Pulmonary artery endothelial cell (primary cell): ENCODE measurements at regions not wholly inside any gene's neighbourhood (a gene's known extent, or its start where the extent isn't known, plus 50 kb on each side); places are given as distances from the start of the nearest gene placed in this dataset.

Experiments used
- DNase-seq: peaks from one replicate; pipeline ENCODE4 v3.0.0-alpha.2; 2011; ENCODE audit warnings: low read depth, low spot score

DNA sequence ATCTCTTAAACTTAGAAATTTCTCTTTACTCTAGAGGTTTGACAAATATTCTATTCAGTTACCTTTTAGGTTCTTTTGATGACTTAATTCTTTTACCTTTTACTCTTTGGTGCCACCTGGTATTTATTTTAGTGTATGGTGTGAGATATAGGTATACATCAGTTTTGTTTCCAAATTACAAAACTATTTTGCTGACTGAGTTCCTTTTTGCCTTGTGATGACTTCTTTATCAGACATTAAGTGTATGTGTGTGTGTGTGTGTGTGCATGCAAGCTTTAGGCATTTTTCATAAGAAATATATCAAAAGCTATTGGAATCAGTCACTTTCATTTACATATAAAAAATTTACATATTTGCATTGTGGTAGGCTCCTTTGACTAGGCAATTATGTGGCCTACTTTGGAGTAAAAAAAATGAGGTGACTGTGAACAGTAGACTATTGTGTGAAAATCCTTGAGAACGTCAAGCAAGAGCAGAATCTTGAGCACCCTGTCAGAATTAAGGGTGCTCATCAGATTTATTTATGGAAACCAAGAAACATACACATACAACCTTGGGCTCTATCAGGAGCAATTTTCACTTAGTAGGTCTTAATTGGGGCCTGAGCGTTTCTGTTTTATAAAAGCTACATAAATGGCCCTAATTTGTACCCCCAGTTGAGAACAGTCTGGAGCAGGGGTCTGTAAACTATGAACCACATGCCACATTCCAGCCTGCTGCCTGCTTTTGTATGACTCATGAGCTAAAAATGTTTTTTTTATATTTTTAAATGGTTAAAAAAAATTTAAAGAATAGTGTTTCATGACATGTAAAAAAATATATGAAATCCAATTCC, 415.9 kb downstream of the SLC4A3 start:
- no peak for DNase-seq

DNA sequence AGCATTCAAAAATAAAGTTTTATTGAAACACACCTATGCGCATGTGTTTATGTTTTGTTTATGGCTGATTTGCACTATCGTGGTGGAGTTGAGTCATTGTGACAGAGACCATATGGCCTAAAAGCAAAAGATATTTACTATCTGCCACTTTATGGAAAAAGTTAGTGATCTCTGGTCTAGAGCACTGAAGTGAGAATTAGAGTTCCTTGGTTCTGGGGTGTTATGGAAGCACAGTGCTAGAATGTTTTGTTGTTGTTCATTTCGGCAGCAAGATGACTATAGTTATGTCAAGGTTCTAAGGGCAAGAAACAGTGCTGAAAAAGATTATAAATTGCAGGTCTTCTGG, 416.5 kb downstream of the SLC4A3 start:
- DNase-seq, result no peak

DNA sequence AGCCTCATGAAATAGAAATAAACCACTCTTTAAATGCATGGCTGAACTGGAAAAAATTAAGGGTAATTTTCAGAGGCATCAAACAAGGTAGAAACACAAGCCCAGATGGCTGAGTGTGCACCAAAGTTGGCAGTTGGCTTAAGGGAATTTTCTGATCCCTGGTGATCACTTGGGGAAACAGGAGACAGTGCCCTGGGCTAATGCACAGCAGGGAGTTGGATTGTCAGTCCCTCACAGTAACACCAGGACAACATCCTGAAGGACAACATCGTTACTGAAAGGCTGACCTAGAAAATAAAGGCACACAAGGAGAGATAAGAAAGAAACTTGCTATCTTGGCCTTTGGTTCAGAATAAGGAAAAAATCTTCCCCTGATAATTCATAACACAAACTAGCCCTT, 417.0 kb downstream of the SLC4A3 start:
- no peak for DNase-seq

DNA sequence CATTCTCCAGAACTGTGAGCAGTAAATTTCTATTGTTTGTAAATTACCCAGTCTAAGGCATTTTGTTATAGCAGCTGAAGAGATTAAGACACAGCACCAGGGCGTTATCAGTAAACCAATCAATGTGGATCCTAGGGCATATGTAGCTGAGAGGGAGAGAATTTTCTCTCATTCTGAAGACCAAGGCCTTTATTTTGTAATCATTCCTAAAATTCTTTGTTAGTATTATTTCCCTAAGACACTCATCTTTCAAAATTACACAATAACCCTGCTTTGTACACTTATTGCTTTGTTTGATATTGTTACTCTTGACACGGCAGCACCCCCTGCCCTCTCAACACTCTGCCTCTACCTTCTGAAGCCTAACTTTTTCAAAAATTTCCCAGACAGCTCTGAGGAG, 419.1 kb downstream of the SLC4A3 start:
- no peak for DNase-seq

DNA sequence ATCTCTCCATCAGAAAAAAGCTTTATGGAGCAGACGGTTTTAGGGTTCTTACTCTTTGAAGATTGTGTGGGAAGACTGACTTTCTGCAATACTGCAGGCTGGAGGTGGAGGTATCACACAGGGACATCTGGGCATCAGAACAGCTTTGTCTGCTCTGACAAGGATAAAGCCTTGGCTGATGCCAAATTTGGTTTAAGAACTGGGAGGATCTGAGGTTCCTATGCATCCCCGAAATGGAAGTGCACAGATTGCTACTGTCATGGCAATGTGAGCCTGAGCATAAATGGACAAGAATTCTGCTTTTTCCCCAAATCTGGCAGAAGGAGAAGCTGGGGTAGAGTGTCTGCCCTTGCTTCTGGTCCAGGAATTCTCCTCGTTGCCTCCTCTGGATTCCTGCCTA, 424.3 kb downstream of the SLC4A3 start:
- DNase-seq, result no peak

DNA sequence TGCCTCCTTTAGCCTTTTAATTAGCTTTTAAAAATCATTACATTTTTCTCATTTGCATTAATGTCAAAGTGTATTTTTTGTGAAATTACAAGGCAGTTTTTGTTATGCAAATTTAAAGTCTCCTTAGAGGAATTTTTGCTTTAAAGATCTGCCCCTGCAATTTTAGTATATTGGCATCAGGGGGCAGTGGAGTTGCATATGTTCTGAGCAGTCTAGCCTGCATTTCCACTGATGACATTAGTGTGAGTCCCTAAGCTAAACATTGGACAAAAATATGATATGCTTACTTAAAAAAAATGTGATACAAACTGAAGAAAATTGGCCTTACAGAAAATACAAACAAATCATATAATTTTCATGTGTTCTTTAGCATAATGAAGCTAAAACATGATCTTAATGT, 426.5 kb downstream of the SLC4A3 start:
- no peak for DNase-seq

DNA sequence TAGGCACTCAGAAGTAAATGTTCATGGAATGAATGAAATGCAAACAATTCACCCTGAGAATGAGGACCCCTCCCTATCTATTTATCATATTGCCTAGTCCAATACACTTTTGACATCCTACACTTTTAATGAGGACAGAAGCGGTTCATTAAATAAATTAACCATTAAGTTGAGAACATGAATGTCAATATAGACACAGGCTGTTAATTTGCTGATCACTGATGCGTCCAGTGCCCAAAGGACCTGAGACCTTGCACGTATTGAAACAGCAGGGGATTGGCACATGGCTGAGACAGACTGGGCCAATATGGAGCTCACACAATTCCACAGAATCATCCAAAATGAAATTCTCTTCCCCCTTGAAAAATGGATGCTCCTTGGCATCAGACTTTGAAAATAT, 430.0 kb downstream of the SLC4A3 start:
- no peak for DNase-seq

DNA sequence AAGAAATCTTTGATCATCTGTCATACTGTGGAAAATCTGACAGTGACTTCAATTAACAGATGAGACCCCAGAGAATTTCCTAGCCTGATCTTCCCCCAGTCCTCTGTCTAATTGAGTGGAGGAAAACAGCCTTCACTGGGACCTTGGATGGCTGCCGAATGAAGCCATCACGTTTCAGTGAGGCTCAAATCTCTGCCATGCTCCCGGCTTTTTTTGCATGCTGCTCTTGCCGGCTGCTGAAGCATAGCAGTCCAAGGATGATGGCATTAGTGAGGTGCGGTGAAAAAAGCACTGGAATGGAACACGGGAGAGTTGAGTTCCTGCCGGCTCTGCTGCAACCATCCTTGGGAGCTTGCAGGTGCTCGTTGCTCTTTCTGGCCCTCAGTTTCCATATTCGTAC, 430.5 kb downstream of the SLC4A3 start:
- no peak for DNase-seq

DNA sequence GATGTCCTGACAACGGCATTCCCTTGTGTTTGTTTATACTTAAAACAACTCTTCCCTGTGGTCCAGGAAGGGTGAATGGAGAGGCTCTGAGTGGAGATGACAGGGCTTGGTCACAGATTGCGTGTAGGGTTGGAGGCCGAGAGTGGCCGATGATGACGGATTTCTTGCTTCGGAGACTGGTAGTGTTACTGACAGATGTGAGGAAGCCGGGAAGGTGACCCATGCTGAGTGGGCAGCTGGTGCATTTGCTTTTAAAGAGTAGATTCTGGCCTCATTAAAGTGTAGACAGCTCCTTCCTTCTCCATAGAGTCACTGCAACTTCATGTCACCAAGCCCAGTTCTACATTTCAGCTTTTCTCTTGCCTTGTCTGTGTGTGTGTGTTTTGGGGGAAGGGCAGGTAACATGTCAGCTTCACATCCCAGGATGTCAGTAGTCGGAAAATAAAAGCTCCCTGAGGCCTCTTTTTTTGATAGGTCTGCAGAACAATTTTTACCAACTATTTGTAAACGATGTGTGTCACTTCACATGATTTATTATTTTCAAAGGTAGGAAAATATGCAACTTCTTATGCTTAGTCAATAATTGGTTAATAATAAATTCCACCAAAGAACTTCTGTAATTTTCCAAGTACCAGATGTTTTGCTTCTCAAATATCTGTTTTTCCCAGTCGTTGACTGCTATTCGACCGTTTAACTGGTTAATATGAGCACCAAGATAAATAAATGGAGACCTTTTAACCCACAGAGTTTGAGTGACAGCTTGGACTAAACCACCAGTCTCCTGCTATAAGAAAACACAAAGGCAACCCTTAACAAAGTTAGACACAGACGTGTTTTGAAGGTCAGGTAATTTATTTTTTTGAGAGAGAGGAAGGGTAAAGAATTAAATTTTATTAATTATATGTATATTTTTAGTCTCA, 436.9 kb downstream of the SLC4A3 start:
- no peak for DNase-seq

DNA sequence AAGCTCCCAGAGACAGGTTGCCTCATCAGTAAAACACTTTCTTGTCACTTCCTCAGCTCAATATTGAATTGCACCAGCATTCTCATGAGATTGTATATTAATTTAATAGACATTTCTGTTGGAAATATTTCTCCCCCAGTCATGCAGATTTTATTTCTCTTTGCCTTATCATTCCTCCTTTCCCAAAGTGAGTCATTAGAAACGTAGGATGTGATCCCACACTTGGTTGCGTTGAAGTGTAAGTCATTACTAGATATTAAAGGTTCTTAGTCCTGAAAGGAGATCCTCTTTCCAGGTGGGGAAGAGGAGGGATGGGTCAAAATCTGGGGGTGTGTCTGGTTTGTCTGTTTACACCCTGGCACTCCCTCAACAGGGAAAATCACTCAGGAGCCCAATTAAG, 438.2 kb downstream of the SLC4A3 start:
- no peak for DNase-seq

DNA sequence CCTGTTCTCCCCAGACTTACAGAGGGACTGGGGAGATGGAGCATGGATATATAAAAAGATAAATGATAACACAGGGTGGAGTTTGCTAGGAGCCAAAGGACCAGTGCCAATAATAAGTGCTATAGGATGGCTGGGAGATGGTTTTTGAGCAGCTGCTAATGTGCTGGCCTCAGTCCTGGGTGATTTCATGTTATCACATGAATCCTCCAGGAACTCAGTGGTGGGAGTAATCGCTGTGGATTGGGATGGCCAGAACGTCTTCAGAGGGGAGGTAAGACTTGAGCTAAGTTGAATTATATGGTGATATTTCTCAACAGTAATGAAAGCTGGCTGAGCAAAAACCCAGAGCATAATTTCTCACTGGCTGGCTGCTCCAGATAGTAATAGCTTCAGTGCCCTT, 441.4 kb downstream of the SLC4A3 start:
- no peak for DNase-seq

DNA sequence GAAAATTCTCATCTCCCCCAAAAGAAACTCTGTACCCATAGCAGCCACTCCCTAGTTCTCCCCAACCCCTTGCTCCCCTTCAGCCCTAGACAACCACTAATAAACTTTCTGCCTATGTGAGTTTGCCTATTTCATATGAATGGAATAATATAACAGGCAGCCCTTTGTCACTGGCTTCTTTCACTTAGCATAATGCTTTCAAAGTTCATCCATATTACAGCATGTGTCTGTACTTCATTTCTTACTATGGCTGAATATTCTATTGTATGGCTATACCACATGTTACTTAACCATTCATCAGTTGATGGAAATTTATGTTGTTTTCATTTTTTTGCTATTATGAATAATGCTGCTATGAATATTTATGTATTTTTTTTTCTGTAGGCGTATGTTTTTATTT, 442.9 kb downstream of the SLC4A3 start:
- no peak for DNase-seq

DNA sequence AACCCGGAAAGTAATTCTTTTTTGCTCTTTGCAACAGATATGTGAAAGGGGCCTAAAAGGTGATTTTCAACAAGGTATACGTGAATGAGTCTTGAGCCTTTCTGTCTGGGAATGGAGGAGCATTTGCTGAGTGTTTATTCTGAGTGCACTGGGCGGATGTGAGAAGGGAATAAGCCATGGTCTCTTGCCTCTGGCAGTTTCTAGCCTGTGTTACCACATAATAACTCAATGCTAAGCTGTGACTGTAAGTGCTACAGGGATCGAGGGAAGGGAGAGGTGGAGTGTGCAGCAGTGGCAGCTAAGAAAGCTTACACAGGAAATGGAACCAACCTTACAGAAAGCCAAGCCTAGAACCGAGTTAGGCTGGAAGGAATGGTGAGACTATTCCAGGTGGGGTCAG, 444.3 kb downstream of the SLC4A3 start:
- DNase-seq, result no peak

DNA sequence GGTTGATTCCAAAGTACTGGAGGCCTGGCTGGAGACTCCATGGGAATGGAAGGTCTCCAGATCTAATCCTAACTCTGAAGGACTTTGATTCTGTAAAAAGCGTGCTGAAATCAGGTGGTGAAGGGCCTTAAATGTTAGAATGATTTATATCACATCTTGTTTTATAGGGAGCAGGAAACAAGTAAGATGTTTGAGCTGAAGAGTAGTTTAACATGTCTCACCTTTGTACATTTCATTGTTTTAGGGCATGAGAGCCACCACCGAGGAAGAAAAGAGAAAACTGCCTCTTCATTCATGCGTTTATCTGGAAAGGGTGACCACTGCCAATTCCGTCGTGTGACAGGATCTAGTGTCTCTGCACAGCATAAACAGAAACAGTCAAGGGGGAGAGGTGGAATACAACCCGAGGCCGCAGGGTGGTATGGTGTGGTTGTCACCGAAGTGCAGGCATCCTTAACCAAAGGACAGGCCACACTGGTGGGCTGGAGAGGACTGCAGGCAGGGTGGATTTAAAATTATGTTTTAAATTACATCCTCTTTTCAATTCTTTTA, 445.3 kb downstream of the SLC4A3 start:
- no peak for DNase-seq

DNA sequence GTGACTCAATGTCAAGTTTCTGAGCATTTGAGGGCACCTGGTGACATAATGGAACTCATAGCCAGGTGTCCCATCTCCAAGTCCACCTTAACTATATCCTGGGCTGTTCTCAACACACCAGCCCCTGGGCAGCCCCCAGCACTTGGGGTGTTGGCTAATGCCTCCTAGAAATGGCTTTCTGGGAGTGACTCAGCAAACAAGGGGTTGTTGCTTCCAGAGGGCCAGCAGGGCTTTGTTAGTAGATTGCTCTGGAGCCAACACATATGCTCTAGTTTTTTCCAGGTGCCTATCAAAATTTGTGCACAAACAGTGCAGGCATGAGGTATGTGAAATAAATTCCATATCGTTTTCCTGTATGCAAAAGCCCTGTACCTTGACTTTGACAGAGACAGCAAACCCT, 448.4 kb downstream of the SLC4A3 start:
- DNase-seq, result no peak

DNA sequence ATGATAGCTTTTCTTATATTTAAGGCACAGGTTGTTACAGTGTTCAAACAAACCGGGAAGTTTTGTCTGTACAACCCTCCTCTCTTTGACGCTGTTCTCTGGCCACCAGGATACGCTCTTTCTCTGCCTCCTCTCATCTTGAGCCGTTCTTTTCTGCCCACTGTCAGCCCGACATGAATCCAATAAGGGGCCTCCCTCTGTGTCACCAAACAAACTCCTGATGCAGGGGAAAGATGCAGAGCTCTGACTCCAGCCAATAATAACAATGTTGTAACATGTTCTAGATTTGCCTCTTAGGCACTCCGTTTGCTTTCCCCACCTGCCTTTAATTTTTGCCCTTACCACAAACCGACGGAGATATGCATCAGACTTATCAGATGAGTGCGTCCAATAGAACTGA, 449.3 kb downstream of the SLC4A3 start:
- DNase-seq, result no peak

DNA sequence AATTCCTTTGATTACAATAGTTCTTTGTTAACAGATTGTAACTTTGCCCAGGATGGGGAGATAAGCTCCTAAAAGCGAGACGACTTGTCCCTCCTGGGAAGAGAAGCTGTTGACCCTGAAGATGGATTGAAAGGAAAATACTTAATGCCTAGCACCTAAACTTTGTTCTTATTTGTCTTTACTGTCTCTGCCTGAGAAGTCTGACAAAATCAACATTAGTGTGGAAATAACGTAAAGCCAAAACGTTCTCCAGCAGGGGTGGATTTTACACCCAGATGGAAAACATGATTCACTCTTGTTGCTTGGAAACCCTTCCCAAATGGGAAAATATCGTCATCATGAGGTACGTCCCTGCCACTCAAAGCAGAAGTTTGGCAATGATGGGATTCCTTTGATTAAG, 450.1 kb downstream of the SLC4A3 start:
- no peak for DNase-seq

DNA sequence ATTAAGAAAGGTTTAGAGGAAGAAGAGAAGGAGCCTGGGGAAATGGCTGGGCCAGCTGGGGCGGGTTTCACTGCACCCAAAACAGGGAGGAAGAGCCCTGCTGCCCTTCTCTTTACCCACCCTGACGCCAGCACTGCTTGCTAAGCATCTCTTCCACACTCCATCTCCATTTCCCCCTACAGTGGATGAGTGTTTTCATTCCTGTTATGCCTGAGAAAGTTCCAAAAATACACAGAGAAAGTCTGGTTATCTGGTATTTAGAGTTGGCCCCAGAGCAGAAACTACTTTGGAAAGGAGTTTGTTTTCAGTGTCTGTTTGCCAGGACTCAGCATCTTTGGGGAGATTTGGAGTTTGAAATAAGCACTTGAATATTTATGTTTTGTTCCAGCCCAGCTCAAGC, 451.0 kb downstream of the SLC4A3 start:
- no peak for DNase-seq

DNA sequence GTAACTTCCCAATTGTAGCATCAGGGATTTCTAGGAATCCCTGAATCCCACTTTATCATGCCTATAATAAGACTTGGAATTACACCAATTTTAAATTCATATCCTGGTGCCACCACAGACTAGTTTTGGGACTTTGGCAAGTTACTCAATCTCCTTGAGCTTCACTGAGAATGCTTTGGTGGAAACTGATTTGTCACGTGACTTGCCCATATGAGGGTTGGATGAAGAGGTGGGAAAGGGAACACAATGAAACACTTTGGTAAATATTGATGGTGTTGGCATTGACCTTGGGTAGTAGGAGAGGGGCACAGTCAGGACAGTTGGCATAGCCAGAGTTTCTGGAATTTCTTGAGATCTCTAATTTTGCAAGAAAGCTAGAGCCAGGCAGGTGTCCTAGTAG, 452.2 kb downstream of the SLC4A3 start:
- DNase-seq, result no peak

DNA sequence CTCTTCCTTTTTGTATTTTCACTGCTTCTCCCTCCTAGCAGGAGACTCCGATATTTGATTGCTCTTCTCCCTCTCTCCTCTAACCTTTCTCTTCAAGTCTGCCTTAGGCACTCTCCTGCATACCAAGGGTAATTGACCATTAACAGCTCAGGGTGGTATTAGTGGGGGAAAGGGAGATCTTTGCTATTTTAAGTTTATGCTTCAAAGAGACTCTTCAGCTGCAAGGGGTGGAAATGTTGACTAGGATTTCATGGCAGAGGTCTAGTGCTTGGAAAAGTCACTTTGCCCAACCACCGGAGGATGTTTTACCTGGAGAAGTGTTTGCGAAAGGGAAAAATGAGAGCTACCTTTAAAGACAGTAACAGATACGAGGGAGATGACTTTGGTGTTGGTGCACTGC, 453.7 kb downstream of the SLC4A3 start:
- no peak for DNase-seq

DNA sequence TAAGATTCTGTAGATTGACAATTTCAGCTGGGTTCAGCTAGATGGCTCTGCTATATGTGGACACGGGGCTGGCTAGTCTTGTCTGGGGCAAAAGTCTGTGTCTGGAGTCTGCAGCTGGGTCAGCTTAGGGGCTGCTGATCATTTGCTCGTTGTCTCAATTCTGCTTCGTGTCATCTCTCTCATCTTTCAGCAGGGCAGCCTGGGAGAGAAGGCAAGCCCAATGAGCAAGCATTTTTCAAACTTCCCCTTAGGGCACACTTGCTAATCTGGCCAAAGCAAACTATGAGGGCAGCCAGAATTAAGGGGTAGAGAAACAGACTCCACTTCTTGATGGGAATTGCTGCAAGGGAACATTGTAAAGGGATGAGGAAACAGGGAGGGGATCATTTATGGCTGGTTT, 462.6 kb downstream of the SLC4A3 start:
- DNase-seq, result no peak

DNA sequence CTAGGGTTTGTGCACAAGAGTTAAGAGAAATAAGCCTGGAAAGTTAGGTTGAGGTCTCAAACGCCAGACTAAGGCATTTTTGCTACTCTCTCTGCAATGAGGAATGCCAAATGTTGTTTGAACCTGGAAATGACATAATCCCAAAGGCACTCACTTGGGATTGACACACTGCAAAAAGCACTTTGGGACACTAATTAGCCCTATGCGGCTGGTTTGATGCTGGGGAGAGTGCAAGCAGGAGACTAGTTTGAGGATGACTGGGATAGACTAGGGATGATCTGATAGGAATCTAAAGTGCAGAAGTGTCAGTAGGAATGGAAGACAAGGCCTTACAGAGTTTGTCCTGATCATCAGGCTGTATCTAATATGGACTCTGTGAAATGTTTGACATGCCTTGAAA, 469.0 kb downstream of the SLC4A3 start:
- DNase-seq, result no peak

DNA sequence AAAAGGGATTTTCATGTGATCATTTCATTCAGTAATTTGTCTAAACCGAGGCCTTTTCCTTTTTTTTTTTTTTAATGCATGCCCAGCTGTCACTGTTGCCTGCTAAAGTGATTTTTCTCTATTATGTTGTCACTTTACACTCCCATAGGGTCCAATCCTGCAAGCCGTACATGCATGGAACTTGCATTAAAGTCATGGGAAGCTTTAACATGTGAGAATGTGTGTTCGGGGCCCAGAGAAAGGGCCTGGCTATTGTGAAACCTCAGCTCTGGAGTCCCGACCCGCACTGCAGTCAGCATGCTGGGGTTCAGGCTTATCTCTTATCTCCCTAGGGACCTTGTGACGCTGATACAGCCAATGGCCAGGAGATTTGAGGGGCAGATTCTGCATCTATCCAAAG, 474.6 kb downstream of the SLC4A3 start:
- no peak for DNase-seq
